HepG2 (cell line): ENCODE measurements at regions not wholly inside any gene's neighbourhood (a gene's known extent, or its start where the extent isn't known, plus 50 kb on each side); places are given as distances from the start of the nearest gene placed in this dataset.

Source experiments
- DPF2 ChIP-seq: sonication (generic); formaldehyde crosslinking; IDR thresholded peaks from 2 replicates; pipeline ENCODE4 v1.4.0; 2020; ENCODE audit warnings: mild to moderate bottlenecking, low read depth, missing genetic modification reagents, borderline replicate concordance
- GPN1 ChIP-seq: sonication (generic); formaldehyde crosslinking; IDR thresholded peaks from 2 replicates; pipeline ENCODE4 v1.5.1; 2020; ENCODE audit warnings: missing genetic modification reagents, borderline replicate concordance
- KLF15 ChIP-seq: sonication (generic); formaldehyde crosslinking; IDR thresholded peaks from 2 replicates; pipeline ENCODE4 v1.8.1; 2023; ENCODE audit warnings: borderline replicate concordance, mild to moderate bottlenecking, inconsistent platforms, missing genetic modification reagents, mixed read lengths
- KMT2A ChIP-seq: sonication (generic); formaldehyde crosslinking; IDR thresholded peaks from 2 replicates; pipeline ENCODE4 v1.4.0; 2020; ENCODE audit warnings: missing genetic modification reagents
- MLLT10 ChIP-seq: sonication (generic); formaldehyde crosslinking; IDR thresholded peaks from 2 replicates; pipeline ENCODE4 v1.4.0; 2020; ENCODE audit warnings: missing genetic modification reagents
- MTF1 ChIP-seq: sonication (generic); formaldehyde crosslinking; IDR thresholded peaks from 2 replicates; pipeline ENCODE4 v1.5.0; 2020; ENCODE audit warnings: missing genetic modification reagents
- NFE2 ChIP-seq: sonication (generic); formaldehyde crosslinking; IDR thresholded peaks from 2 replicates; pipeline ENCODE4 v1.4.0; 2020; ENCODE audit warnings: missing genetic modification reagents
- NR1H2 ChIP-seq: sonication (generic); formaldehyde crosslinking; IDR thresholded peaks from 2 replicates; pipeline ENCODE4 v1.8.1; 2022; ENCODE audit warnings: low read depth, missing genetic modification reagents, borderline replicate concordance
- NRL ChIP-seq: sonication (generic); formaldehyde crosslinking; IDR thresholded peaks from 2 replicates; pipeline ENCODE4 v1.5.0; 2020; ENCODE audit warnings: missing genetic modification reagents, mild to moderate bottlenecking, moderate library complexity, borderline replicate concordance
- RBAK ChIP-seq: sonication (generic); formaldehyde crosslinking; IDR thresholded peaks from 2 replicates; pipeline ENCODE4 v1.5.1; 2020; ENCODE audit warnings: mild to moderate bottlenecking, missing genetic modification reagents
- SIX4 ChIP-seq: sonication (generic); formaldehyde crosslinking; IDR thresholded peaks from 2 replicates; pipeline ENCODE4 v1.4.0; 2020; ENCODE audit warnings: missing genetic modification reagents
- XBP1 ChIP-seq: sonication (generic); formaldehyde crosslinking; IDR thresholded peaks from 2 replicates; pipeline ENCODE4 v1.5.0; 2020; ENCODE audit warnings: missing genetic modification reagents
- ZKSCAN1 ChIP-seq: fragments of 150-350 bp; IDR thresholded peaks from 2 replicates; pipeline ENCODE4 v1.6.1; 2014; ENCODE audit warnings: low read length
- ZNF10 ChIP-seq: sonication (generic); formaldehyde crosslinking; IDR thresholded peaks from 2 replicates; pipeline ENCODE4 v1.4.0; 2020; ENCODE audit warnings: mild to moderate bottlenecking, low read depth, missing genetic modification reagents, borderline replicate concordance
- ZNF205 ChIP-seq: IDR thresholded peaks from 2 replicates; pipeline ENCODE4 v1.6.1; 2018; ENCODE audit warnings: missing biosample characterization, missing genetic modification reagents
- ZNF350 ChIP-seq: sonication (generic); formaldehyde crosslinking; IDR thresholded peaks from 2 replicates; pipeline ENCODE4 v1.4.0; 2020; ENCODE audit warnings: mild to moderate bottlenecking, low read depth, missing genetic modification reagents, borderline replicate concordance
- ZNF607 ChIP-seq: sonication (generic); formaldehyde crosslinking; IDR thresholded peaks from 2 replicates; pipeline ENCODE4 v1.5.1; 2020; ENCODE audit warnings: missing genetic modification reagents, mild to moderate bottlenecking, borderline replicate concordance
- ZNF749 ChIP-seq: sonication (generic); formaldehyde crosslinking; IDR thresholded peaks from 2 replicates; pipeline ENCODE4 v1.8.0; 2022; ENCODE audit warnings: mild to moderate bottlenecking, missing genetic modification reagents, moderate library complexity, borderline replicate concordance
- ZNF850 ChIP-seq: sonication (generic); formaldehyde crosslinking; conservative IDR thresholded peaks from 2 replicates; pipeline ENCODE4 v1.9.0; 2021; ENCODE audit warnings: mild to moderate bottlenecking, missing genetic modification reagents
- TF ChIP-seq, protein P1 (sequence below): sonication (generic); formaldehyde crosslinking; IDR thresholded peaks from 2 replicates; pipeline ENCODE4 v1.5.0; 2020; ENCODE audit warnings: mild to moderate bottlenecking, missing genetic modification reagents, borderline replicate concordance
- TF ChIP-seq, protein P2 (sequence below): sonication (generic); formaldehyde crosslinking; IDR thresholded peaks from 2 replicates; pipeline ENCODE4 v1.5.1; 2020; ENCODE audit warnings: mild to moderate bottlenecking, missing genetic modification reagents, borderline replicate concordance
- TF ChIP-seq, protein P3 (sequence below): sonication (generic); formaldehyde crosslinking; IDR thresholded peaks from 2 replicates; pipeline ENCODE4 v1.5.1; 2020; ENCODE audit warnings: mild to moderate bottlenecking, missing genetic modification reagents, moderate library complexity

DNA sequence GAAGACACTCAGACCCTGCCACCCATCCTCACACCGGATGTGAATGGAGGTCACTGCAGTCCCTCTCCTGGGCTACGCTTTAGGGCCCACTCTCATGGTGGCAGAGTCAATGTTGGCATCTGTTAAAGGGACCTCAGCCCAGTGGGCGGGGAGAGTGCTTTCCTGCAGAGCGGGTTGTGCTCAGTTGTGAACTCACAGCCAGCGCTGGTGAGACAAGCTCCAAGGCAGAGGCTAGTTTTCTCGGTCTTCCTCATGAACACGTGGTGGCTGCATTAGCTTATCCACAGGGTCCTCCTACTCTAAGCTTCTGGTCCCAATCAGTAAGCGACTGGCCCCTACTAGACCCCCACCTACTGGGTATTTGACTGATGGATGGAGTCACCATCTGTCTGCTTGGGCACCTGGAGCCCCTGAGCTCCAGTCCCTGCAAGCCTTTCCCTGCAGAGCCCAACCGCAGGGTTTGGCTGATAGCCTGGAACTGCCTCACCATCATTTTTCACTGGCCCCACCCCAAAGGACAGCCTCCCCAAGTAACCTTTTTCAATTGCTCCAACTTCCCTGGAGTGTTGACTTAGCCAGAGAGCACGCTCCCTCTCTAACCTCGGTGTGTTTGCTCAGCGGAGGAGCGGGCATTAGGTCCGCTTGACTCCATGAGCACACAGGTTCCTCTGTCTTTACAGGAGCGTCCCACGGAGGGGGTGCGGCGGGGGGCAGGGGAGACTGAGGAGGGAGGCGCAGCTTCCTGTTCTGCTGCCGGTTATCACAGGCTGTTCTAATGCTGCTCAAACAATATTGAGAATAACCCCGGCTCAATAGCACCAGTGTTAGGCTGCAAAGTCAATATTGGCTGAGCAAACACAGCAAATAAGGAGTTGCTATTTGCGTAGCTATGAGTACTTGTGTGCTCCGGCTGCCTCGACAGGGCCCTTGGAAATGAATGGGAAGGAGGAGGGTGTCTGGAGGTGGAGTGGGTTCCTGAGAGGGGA is 141.7 kb downstream of the RPLP1 start (continued):
- TF ChIP-seq NFE2 (CRISPR knock-in tag) (no peak), ZNF10 (CRISPR knock-in tag) (no peak), ZNF850 (CRISPR knock-in tag) (no peak), KMT2A (CRISPR knock-in tag) (0 out of 2 replicates have a peak, but pooled peaks have one; percentile 25), KLF15 (CRISPR knock-in tag) (no peak), DPF2 (CRISPR knock-in tag) (peak; percentile 65), ZNF205 (CRISPR knock-in tag) (peak; percentile 89), ZKSCAN1 (0 out of 2 replicates have a peak, but pooled peaks have one; percentile 34), ZNF350 (CRISPR knock-in tag) (peak; percentile 68; the same call in 1 of the 2 replicates), RBAK (CRISPR knock-in tag) (no peak), ZNF607 (CRISPR knock-in tag) (peak; percentile 36; the same call in 1 of the 2 replicates), MTF1 (CRISPR knock-in tag) (no peak), NR1H2 (no peak; the same call in 1 of the 2 replicates), MLLT10 (CRISPR knock-in tag) (no peak), NRL (CRISPR knock-in tag) (0 out of 2 replicates have a peak, but pooled peaks have one; percentile 18), XBP1 (CRISPR knock-in tag) (no peak), SIX4 (CRISPR knock-in tag) (peak; percentile 74), GPN1 (no peak), ZNF749 (CRISPR knock-in tag) (0 out of 2 replicates have a peak, but pooled peaks have one; percentile 79)
- TF ChIP-seq, protein P1, sequence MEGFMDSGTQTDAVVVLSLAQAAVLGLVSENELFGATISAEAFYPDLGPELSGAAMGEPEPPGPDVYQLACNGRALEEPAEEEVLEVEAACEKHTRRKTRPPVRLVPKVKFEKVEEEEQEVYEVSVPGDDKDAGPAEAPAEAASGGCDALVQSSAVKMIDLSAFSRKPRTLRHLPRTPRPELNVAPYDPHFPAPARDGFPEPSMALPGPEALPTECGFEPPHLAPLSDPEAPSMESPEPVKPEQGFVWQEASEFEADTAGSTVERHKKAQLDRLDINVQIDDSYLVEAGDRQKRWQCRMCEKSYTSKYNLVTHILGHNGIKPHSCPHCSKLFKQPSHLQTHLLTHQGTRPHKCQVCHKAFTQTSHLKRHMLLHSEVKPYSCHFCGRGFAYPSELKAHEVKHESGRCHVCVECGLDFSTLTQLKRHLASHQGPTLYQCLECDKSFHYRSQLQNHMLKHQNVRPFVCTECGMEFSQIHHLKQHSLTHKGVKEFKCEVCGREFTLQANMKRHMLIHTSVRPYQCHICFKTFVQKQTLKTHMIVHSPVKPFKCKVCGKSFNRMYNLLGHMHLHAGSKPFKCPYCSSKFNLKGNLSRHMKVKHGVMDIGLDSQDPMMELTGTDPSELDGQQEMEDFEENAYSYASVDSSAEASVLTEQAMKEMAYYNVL: peak; percentile 92
- TF ChIP-seq, protein P2, sequence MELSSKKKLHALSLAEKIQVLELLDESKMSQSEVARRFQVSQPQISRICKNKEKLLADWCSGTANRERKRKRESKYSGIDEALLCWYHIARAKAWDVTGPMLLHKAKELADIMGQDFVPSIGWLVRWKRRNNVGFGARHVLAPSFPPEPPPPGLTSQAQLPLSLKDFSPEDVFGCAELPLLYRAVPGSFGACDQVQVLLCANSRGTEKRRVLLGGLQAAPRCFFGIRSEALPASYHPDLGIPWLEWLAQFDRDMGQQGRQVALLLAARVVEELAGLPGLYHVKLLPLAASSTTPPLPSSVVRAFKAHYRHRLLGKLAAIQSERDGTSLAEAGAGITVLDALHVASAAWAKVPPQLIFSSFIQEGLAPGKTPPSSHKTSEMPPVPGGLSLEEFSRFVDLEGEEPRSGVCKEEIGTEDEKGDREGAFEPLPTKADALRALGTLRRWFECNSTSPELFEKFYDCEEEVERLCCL (CRISPR knock-in tag): no peak
- TF ChIP-seq, protein P3, sequence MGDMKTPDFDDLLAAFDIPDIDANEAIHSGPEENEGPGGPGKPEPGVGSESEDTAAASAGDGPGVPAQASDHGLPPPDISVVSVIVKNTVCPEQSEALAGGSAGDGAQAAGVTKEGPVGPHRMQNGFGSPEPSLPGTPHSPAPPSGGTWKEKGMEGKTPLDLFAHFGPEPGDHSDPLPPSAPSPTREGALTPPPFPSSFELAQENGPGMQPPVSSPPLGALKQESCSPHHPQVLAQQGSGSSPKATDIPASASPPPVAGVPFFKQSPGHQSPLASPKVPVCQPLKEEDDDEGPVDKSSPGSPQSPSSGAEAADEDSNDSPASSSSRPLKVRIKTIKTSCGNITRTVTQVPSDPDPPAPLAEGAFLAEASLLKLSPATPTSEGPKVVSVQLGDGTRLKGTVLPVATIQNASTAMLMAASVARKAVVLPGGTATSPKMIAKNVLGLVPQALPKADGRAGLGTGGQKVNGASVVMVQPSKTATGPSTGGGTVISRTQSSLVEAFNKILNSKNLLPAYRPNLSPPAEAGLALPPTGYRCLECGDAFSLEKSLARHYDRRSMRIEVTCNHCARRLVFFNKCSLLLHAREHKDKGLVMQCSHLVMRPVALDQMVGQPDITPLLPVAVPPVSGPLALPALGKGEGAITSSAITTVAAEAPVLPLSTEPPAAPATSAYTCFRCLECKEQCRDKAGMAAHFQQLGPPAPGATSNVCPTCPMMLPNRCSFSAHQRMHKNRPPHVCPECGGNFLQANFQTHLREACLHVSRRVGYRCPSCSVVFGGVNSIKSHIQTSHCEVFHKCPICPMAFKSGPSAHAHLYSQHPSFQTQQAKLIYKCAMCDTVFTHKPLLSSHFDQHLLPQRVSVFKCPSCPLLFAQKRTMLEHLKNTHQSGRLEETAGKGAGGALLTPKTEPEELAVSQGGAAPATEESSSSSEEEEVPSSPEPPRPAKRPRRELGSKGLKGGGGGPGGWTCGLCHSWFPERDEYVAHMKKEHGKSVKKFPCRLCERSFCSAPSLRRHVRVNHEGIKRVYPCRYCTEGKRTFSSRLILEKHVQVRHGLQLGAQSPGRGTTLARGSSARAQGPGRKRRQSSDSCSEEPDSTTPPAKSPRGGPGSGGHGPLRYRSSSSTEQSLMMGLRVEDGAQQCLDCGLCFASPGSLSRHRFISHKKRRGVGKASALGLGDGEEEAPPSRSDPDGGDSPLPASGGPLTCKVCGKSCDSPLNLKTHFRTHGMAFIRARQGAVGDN: peak; percentile 64
